ENCODE measurements at regions not wholly inside any gene's neighbourhood (a gene's known extent, or its start where the extent isn't known, plus 50 kb on each side); places are given as distances from the start of the nearest gene placed in this dataset.

DNA sequence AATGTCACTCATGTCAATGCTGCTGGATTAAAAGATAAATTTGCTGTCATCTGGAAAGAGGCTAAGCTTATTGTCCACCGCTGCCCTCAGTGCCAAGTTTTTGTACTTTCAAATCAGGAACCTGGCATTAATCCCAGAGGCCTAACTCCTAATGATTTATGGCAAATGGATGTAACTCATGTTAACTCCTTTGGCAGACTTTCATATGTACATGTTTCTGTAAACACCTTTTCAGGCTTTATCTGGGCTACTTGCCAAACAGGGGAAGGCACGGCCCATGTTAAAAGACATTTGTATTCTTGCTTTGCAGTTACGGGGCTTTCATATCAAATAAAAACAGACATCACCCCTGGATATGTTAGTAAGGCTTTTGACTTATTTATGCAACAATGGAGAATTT is 608.0 kb upstream of the ACO1 start:
- Mint-ChIP-seq H3K4me3 (no peak overlapping the region), H3K9me3 (peaks cover 62% of the 10 kb centered on the region), H3K36me3 (ENCODE audit: low read depth) (peaks cover 17% of the 10 kb centered on the region), H3K27ac (no peak overlapping the region), H3K4me1 (peaks cover 23% of the 10 kb centered on the region), H3K27me3 (ENCODE audit: low read depth) (peaks cover 3% of the 10 kb centered on the region)
- TF ChIP-seq, protein P1, sequence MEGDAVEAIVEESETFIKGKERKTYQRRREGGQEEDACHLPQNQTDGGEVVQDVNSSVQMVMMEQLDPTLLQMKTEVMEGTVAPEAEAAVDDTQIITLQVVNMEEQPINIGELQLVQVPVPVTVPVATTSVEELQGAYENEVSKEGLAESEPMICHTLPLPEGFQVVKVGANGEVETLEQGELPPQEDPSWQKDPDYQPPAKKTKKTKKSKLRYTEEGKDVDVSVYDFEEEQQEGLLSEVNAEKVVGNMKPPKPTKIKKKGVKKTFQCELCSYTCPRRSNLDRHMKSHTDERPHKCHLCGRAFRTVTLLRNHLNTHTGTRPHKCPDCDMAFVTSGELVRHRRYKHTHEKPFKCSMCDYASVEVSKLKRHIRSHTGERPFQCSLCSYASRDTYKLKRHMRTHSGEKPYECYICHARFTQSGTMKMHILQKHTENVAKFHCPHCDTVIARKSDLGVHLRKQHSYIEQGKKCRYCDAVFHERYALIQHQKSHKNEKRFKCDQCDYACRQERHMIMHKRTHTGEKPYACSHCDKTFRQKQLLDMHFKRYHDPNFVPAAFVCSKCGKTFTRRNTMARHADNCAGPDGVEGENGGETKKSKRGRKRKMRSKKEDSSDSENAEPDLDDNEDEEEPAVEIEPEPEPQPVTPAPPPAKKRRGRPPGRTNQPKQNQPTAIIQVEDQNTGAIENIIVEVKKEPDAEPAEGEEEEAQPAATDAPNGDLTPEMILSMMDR (IDR thresholded peaks at IDR 0.05; ENCODE audit: unreplicated experiment in 3 of 3) = no peak

GRCh38 chr9:31783491-31783890 is 601.0 kb upstream of the ACO1 start:
- H3K9me3 Mint-ChIP-seq = peaks cover 37% of the 10 kb centered on the region

DNA sequence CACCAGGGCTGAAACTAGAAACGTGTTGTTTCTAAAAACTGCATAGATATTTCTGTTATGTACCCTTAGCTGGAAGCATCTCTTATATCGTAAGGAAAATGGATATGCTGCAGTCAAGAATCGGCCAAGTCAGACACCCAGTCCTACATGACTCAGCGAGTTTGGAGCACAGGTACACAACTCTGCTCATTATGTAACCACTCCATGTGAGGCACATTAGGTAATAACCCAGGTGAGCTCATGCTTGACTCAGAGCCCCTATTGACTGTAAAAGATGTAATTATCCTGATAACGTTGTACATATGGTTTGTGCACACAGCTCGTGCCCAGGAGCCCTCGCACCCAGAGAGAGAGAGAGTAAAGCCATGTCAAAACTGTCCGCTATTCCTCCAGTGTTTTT is 593.7 kb upstream of the ACO1 start:
- TF ChIP-seq, protein P1 (IDR thresholded peaks at IDR 0.05; ENCODE audit: unreplicated experiment in 3 of 3) = no peak
- no peaks in the 10 kb centered on the region for H3K36me3 Mint-ChIP-seq (ENCODE audit: low read depth)

More at GRCh38 chr9:31783491-31783890, 601.0 kb upstream of the ACO1 start:
- Mint-ChIP-seq H3K36me3 (ENCODE audit: low read depth) (peaks cover 10% of the 10 kb centered on the region), H3K4me1 (no peaks in the 10 kb centered on the region), H3K27me3 (ENCODE audit: low read depth) (peaks cover under 1% of the 10 kb centered on the region), H3K27ac (peak overlapping the region in 1 of 3 experiments; percentile 21), H3K4me3 (no peak overlapping the region)
- TF ChIP-seq, protein P1 (IDR thresholded peaks at IDR 0.05; ENCODE audit: unreplicated experiment in 3 of 3) = no peak

GRCh38 chr9:31799953-31800609 is 584.4 kb upstream of the ACO1 start:
- TF ChIP-seq, protein P1 (IDR thresholded peaks at IDR 0.05; ENCODE audit: unreplicated experiment in 3 of 3) = peak; percentile 41 to 63 (median 47)
- H3K27ac Mint-ChIP-seq = no peak overlapping the region
- no peaks in the 10 kb centered on the region for H3K36me3 Mint-ChIP-seq (ENCODE audit: low read depth)
- H3K27me3 Mint-ChIP-seq (ENCODE audit: low read depth) = no peaks in the 10 kb centered on the region
- H3K4me1 Mint-ChIP-seq = no peaks in the 10 kb centered on the region
- H3K9me3 Mint-ChIP-seq = peaks cover 16% of the 10 kb centered on the region
- no peak overlapping the region for H3K4me3 Mint-ChIP-seq

More for the DNA sequence above, 593.7 kb upstream of the ACO1 start:
- Mint-ChIP-seq H3K27ac (no peak overlapping the region), H3K4me3 (no peak overlapping the region), H3K9me3 (peaks cover 4% of the 10 kb centered on the region), H3K27me3 (ENCODE audit: low read depth) (no peaks in the 10 kb centered on the region), H3K4me1 (no peaks in the 10 kb centered on the region)

GRCh38 chr9:31807574-31808256 is 576.7 kb upstream of the ACO1 start:
- Mint-ChIP-seq H3K36me3 (ENCODE audit: low read depth) (no peaks in the 10 kb centered on the region), H3K9me3 (peaks cover 2% of the 10 kb centered on the region), H3K4me3 (no peak overlapping the region), H3K4me1 (no peaks in the 10 kb centered on the region), H3K27ac (no peak overlapping the region), H3K27me3 (ENCODE audit: low read depth) (peaks cover 3% of the 10 kb centered on the region)
- TF ChIP-seq, protein P1 (IDR thresholded peaks at IDR 0.05; ENCODE audit: unreplicated experiment in 3 of 3) = no peak
